Neuronal stem cell (in vitro differentiated cells): ENCODE measurements at regions not wholly inside any gene's neighbourhood (a gene's known extent, or its start where the extent isn't known, plus 50 kb on each side); places are given as distances from the start of the nearest gene placed in this dataset.

Experiments used
- DNase-seq: peaks from one replicate; pipeline ENCODE4 v3.0.0-alpha.2; 2013; ENCODE audit warnings: low spot score
- H2AFZ ChIP-seq: one replicate; pipeline ENCODE4 v1.6.1; 2013; ENCODE audit warnings: mild to moderate bottlenecking, low read length, inconsistent platforms
- H2AK5ac ChIP-seq: 2 replicates; pipeline ENCODE4 v1.6.1; 2013; ENCODE audit warnings: low read depth, mild to moderate bottlenecking, inconsistent platforms, low read length, moderate library complexity, mixed read lengths
- H2BK120ac ChIP-seq: 2 replicates; pipeline ENCODE4 v1.6.1; 2013; ENCODE audit warnings: low read depth, mild to moderate bottlenecking, inconsistent platforms, low read length, moderate library complexity, mixed read lengths
- H2BK12ac ChIP-seq: one replicate; pipeline ENCODE4 v1.6.1; 2013; ENCODE audit warnings: low read length, inconsistent platforms
- H2BK15ac ChIP-seq: 2 replicates; pipeline ENCODE4 v1.6.1; 2013; ENCODE audit warnings: mild to moderate bottlenecking, low read length, inconsistent platforms, mixed read lengths
- H2BK5ac ChIP-seq: one replicate; pipeline ENCODE4 v1.6.1; 2013; ENCODE audit warnings: inconsistent platforms, mild to moderate bottlenecking, low read length, moderate library complexity
- H3K14ac ChIP-seq: one replicate; pipeline ENCODE4 v1.6.1; 2013; ENCODE audit warnings: low read length, inconsistent platforms
- H3K18ac ChIP-seq: 2 replicates; pipeline ENCODE4 v1.6.1; 2013; ENCODE audit warnings: low read length, inconsistent platforms
- H3K23ac ChIP-seq: 2 replicates; pipeline ENCODE4 v1.6.1; 2013; ENCODE audit warnings: low read depth, mild to moderate bottlenecking, mixed read lengths, low read length, inconsistent platforms; ENCODE audit not compliant: poor library complexity
- H3K27ac ChIP-seq: replicated peaks from 3 replicates; pipeline ENCODE4 v1.5.1; 2013; ENCODE audit warnings: low read length, inconsistent platforms
- H3K27me3 ChIP-seq, 3 experiments: 2 replicates each; pipeline ENCODE4 v1.6.1; 2013; ENCODE audit warnings: low read length in 3 of 3, mild to moderate bottlenecking in 2 of 3, inconsistent platforms in 1 of 3, low read depth in 1 of 3, mixed read lengths in 1 of 3, moderate library complexity in 1 of 3; ENCODE audit not compliant: control insufficient read depth in 3 of 3, insufficient read depth in 3 of 3
- H3K36me3 ChIP-seq, 2 donors: replicated peaks in 1 of 2; 2 replicates each; pipeline ENCODE4 v1.6.1; 2013; ENCODE audit warnings: low read length in 2 of 2; ENCODE audit not compliant: control insufficient read depth in 2 of 2, insufficient read depth in 2 of 2
- H3K4ac ChIP-seq: 2 replicates; pipeline ENCODE4 v1.6.1; 2013; ENCODE audit warnings: inconsistent platforms, mild to moderate bottlenecking, low read length, moderate library complexity
- H3K4me1 ChIP-seq, 2 donors: 1 replicate in 1 of 2; 2 replicates in 1 of 2; pipeline ENCODE4 v1.6.1; 2013; ENCODE audit warnings: low read length in 2 of 2, low read depth in 1 of 2; ENCODE audit not compliant: control insufficient read depth in 2 of 2, insufficient read depth in 1 of 2
- H3K4me2 ChIP-seq: one replicate; pipeline ENCODE4 v1.6.1; 2013; ENCODE audit warnings: mild to moderate bottlenecking, low read length, inconsistent platforms; ENCODE audit not compliant: insufficient read depth, poor library complexity, severe bottlenecking
- H3K4me3 ChIP-seq, 2 donors: 2 replicates each; pipeline ENCODE4 v1.5.1; 2013; ENCODE audit warnings: low read length in 2 of 2, mild to moderate bottlenecking in 2 of 2, inconsistent platforms in 1 of 2, moderate library complexity in 1 of 2
- H3K79me1 ChIP-seq: one replicate; pipeline ENCODE4 v1.6.1; 2013; ENCODE audit warnings: low read depth, mild to moderate bottlenecking, inconsistent platforms, low read length, moderate library complexity
- H3K9ac ChIP-seq: one replicate; pipeline ENCODE4 v1.6.1; 2013; ENCODE audit warnings: mild to moderate bottlenecking, low read depth, low read length, inconsistent platforms; ENCODE audit not compliant: poor library complexity
- H3K9me3 ChIP-seq, 2 donors: replicated peaks in 1 of 2; 2 replicates each; pipeline versions ENCODE3 to v1.6.1; 2013; ENCODE audit warnings: low read length in 2 of 2, mild to moderate bottlenecking in 2 of 2, inconsistent platforms in 1 of 2, low read depth in 1 of 2, mixed read lengths in 1 of 2, moderate library complexity in 1 of 2; ENCODE audit not compliant: control insufficient read depth in 2 of 2, insufficient read depth in 1 of 2
- H4K8ac ChIP-seq: one replicate; pipeline ENCODE4 v1.6.1; 2013; ENCODE audit warnings: low read depth, mild to moderate bottlenecking, inconsistent platforms, low read length, moderate library complexity
- H4K91ac ChIP-seq: one replicate; pipeline ENCODE4 v1.6.1; 2013; ENCODE audit warnings: low read length, low read depth, mild to moderate bottlenecking, inconsistent platforms; ENCODE audit not compliant: poor library complexity
- WGBS, 2 donors: extraction: QIAGEN DNeasy Blood & Tissue Kit; methylation state at CpG; one replicate each; pipeline ENCODE4 v1.1.7; 2013; ENCODE audit warnings: missing lambda C conversion rate in 2 of 2, mixed read lengths in 1 of 2; ENCODE audit not compliant: insufficient read length in 2 of 2, insufficient replicate concordance in 1 of 2; ENCODE audit errors: extremely low coverage in 2 of 2; 5-methylcytosine and 5-hydroxymethylcytosine counted together

- Histone ChIP-seq H3K27me3 (no peaks in the 10 kb centered on the region), H3K4ac (no peak overlapping the region), H3K18ac (no peak overlapping the region), H2BK12ac (no peak overlapping the region), H3K9ac (no peak overlapping the region), H2AFZ (no peak overlapping the region), H3K27ac (no peak overlapping the region), H3K4me2 (no peak overlapping the region), H3K4me3 (no peak overlapping the region), H3K9me3 (no peaks in the 10 kb centered on the region), H2AK5ac (no peak overlapping the region), H3K79me1 (no peaks in the 10 kb centered on the region), H3K4me1 (no peaks in the 10 kb centered on the region), H4K8ac (no peak overlapping the region), H2BK5ac (no peak overlapping the region), H2BK120ac (no peak overlapping the region), H2BK15ac (no peak overlapping the region), H3K36me3 (no peaks in the 10 kb centered on the region), H3K14ac (no peak overlapping the region), H4K91ac (no peak overlapping the region), H3K23ac (no peak overlapping the region)
- no peak for DNase-seq
- WGBS, 2 donors = no CpG with 5 or more reads among the region's 2 CpGs
Observed at GRCh38 chr7:112638675-112639400, 151.4 kb downstream of the TMEM168 start.

DNA sequence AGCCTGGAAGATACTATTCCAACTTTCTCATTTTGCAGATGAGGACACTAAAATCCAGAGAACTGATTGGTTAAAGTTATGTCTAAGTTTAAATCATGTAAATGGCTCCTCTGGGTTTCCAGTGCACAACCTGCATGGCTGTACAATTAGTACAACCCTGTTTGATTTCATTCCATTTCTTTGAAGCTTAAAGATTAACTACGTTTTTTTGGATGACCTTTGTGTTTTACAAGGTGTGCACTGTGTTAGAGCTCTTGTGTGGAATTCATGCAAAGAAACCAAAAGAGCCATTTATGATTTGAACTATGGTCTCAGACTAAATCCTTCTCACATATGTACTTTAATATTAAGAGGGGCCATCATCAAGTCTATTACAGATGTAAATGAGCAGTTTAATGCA is 149.5 kb downstream of the TMEM168 start:
- no peak overlapping the region for H4K91ac ChIP-seq
- no peak overlapping the region for H2AFZ ChIP-seq
- no peak overlapping the region for H3K9ac ChIP-seq
- H3K36me3 ChIP-seq = no peaks in the 10 kb centered on the region
- no peak overlapping the region for H3K14ac ChIP-seq
- no peaks in the 10 kb centered on the region for H3K4me1 ChIP-seq
- no peak overlapping the region for H4K8ac ChIP-seq
- H3K4me2 ChIP-seq = no peak overlapping the region
- H3K9me3 ChIP-seq = no peaks in the 10 kb centered on the region
- no peaks in the 10 kb centered on the region for H3K27me3 ChIP-seq
- no peak overlapping the region for H3K23ac ChIP-seq
- no CpG with 5 or more reads among the region's 1 CpG for WGBS, 2 donors
- no peaks in the 10 kb centered on the region for H3K79me1 ChIP-seq
- H3K27ac ChIP-seq = no peak overlapping the region
- H2BK5ac ChIP-seq = no peak overlapping the region
- H2BK12ac ChIP-seq = no peak overlapping the region
- H3K4ac ChIP-seq = no peak overlapping the region
- no peak overlapping the region for H2BK15ac ChIP-seq
- H3K18ac ChIP-seq = no peak overlapping the region
- no peak overlapping the region for H2BK120ac ChIP-seq
- DNase-seq = no peak
- no peak overlapping the region for H2AK5ac ChIP-seq
- no peak overlapping the region for H3K4me3 ChIP-seq

GRCh38 chr7:112646783-112647182 is 143.4 kb downstream of the TMEM168 start:
- H3K79me1 ChIP-seq = no peaks in the 10 kb centered on the region
- no peak overlapping the region for H3K4ac ChIP-seq
- peaks cover 0 to 5% of the 10 kb centered on the region in 2 donors for H3K4me1 ChIP-seq
- H3K9me3 ChIP-seq = peaks cover 0 to 3% of the 10 kb centered on the region in 2 donors
- no peak overlapping the region for H2BK15ac ChIP-seq
- H3K18ac ChIP-seq = peak overlapping the region; percentile 72
- H3K4me3 ChIP-seq = no peak overlapping the region
- no peak for DNase-seq
- no peak overlapping the region for H4K91ac ChIP-seq
- H3K27ac ChIP-seq = no peak overlapping the region
- H3K4me2 ChIP-seq = no peak overlapping the region
- no peak overlapping the region for H2BK120ac ChIP-seq
- H3K23ac ChIP-seq = no peak overlapping the region
- no peak overlapping the region for H2BK12ac ChIP-seq
- WGBS, 2 donors = no CpG with 5 or more reads among the region's 5 CpGs
- H3K36me3 ChIP-seq = no peaks in the 10 kb centered on the region
- no peak overlapping the region for H2BK5ac ChIP-seq
- H3K9ac ChIP-seq = no peak overlapping the region
- no peak overlapping the region for H2AK5ac ChIP-seq
- peak overlapping the region; percentile 56 for H2AFZ ChIP-seq
- no peaks in the 10 kb centered on the region for H3K27me3 ChIP-seq
- H3K14ac ChIP-seq = peak overlapping the region; percentile 57
- no peak overlapping the region for H4K8ac ChIP-seq

DNA sequence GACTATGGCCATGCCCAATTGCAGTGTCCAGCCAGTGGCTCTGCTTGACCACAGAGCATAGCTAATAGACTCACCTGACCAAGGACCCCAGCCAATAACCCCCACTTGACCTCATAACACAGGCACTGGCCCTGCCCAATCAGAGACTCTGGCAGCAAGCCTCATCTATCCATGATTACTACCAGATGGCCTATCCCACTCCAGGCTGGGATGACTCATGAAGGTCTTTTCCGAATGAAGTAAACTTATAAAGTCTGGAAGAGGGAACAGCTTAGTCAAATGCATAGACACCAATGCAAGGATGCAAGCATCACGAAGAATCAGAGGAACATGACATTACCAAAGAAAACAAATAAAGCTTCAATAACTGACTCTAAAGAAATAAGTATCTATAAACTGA is 141.4 kb downstream of the TMEM168 start:
- H3K79me1 ChIP-seq = no peaks in the 10 kb centered on the region
- no peak overlapping the region for H3K14ac ChIP-seq
- H2BK12ac ChIP-seq = no peak overlapping the region
- no peak overlapping the region for H2BK5ac ChIP-seq
- no peak for DNase-seq
- H3K9me3 ChIP-seq = peaks cover 0 to 3% of the 10 kb centered on the region in 2 donors
- H3K4me3 ChIP-seq = no peak overlapping the region
- H3K4me1 ChIP-seq = peaks cover 0 to 5% of the 10 kb centered on the region in 2 donors
- H3K27ac ChIP-seq = no peak overlapping the region
- H3K4me2 ChIP-seq = no peak overlapping the region
- H4K91ac ChIP-seq = no peak overlapping the region
- H3K36me3 ChIP-seq = no peaks in the 10 kb centered on the region
- H2AFZ ChIP-seq = no peak overlapping the region
- H2BK15ac ChIP-seq = no peak overlapping the region
- H3K18ac ChIP-seq = no peak overlapping the region
- no peaks in the 10 kb centered on the region for H3K27me3 ChIP-seq
- WGBS, 2 donors = no CpG with 5 or more reads among the region's 2 CpGs
- H4K8ac ChIP-seq = no peak overlapping the region
- no peak overlapping the region for H3K4ac ChIP-seq
- no peak overlapping the region for H3K9ac ChIP-seq
- no peak overlapping the region for H3K23ac ChIP-seq
- H2AK5ac ChIP-seq = peak overlapping the region; percentile 12
- no peak overlapping the region for H2BK120ac ChIP-seq
